K562 (cell line): ENCODE measurements at regions not wholly inside any gene's neighbourhood (a gene's known extent, or its start where the extent isn't known, plus 50 kb on each side); places are given as distances from the start of the nearest gene placed in this dataset.
A peak's percentile ranks its signal among the peaks of the same experiment; 100 is the strongest.

Source experiments
- ATAC-seq: fragments of 200-7000 bp; cut with Tn5 transposase; 3 replicates; pipeline ENCODE4 v1.9.1; 2020; ENCODE audit warnings: moderate library complexity
- BruUV-seq: library from RNA; stranded (reverse); fragments of 400-500 nt; replicated peaks from 2 replicates; lab custom pipeline; 2021; lab: Mats Ljungman, UMichigan
- CTCF ChIA-PET: fragments of 300-600 bp; formaldehyde crosslinking; extraction: SDS; loops from one replicate; lab custom pipeline; 2021; ENCODE audit warnings: low intra/inter-chr PET ratio; lab: Yijun Ruan, JAX
- POLR2A ChIA-PET: fragments of 300-600, 350-650 bp; sonication (Branson Sonifier 250); formaldehyde crosslinking; extraction: SDS; loops from one replicate; lab custom pipeline; 2021; ENCODE audit warnings: antibody characterized with exemption, inconsistent platforms; lab: Yijun Ruan, JAX
- DNase-seq, 4 experiments: peaks; one replicate each; pipeline versions ENCODE4 v3.0.0 to v3.0.0-alpha.2; 2011 to 2018; ENCODE audit warnings: low spot score in 3 of 4, mixed read lengths in 3 of 4; ENCODE audit errors: extremely low read depth in 1 of 4
- FAIRE-seq: peaks from 2 replicates; lab custom pipeline; 2011; peaks lifted over from hg19 to GRCh38; lab: Jason Lieb, UNC
- H2AFZ ChIP-seq: 2 replicates; pipeline ENCODE4 v1.6.0; 2011; ENCODE audit warnings: low read depth, low read length, control low read depth, inconsistent platforms
- H3K27ac ChIP-seq: fragments of 200-600 bp; 3 replicates; pipeline ENCODE4 v1.8.0; 2011; ENCODE audit warnings: low read depth, mild to moderate bottlenecking, control low read depth, inconsistent platforms, low read length, moderate library complexity, mixed read lengths; ENCODE audit errors: extremely low read depth
- H3K27me3 ChIP-seq, 2 experiments: fragments of 300-600 bp in 1 of 2; 2 replicates in 1 of 2; 3 replicates in 1 of 2; pipeline versions ENCODE4 v1.6.0 to v1.8.0; 2011; ENCODE audit warnings: inconsistent platforms in 2 of 2, low read length in 2 of 2, mild to moderate bottlenecking in 1 of 2, mixed read lengths in 1 of 2, moderate library complexity in 1 of 2; ENCODE audit not compliant: control insufficient read depth in 2 of 2, insufficient read depth in 2 of 2
- H3K36me3 ChIP-seq: fragments of 300-600 bp; 3 replicates; pipeline ENCODE4 v1.8.0; 2011; ENCODE audit warnings: mild to moderate bottlenecking, low read length, inconsistent platforms; ENCODE audit not compliant: control insufficient read depth, insufficient read depth
- H3K4me1 ChIP-seq, 2 experiments: fragments of 200-600 bp in 1 of 2; replicated peaks in 1 of 2; 2 replicates in 1 of 2; 3 replicates in 1 of 2; pipeline versions ENCODE4 v1.5.1 to v1.8.0; 2011; ENCODE audit warnings: inconsistent platforms in 2 of 2, low read length in 2 of 2, mild to moderate bottlenecking in 1 of 2, mixed read lengths in 1 of 2, moderate library complexity in 1 of 2; ENCODE audit not compliant: control insufficient read depth in 2 of 2, insufficient read depth in 2 of 2
- H3K4me2 ChIP-seq: 2 replicates; pipeline ENCODE4 v1.6.1; 2011; ENCODE audit warnings: low read length, control low read depth, inconsistent platforms, mixed read lengths; ENCODE audit not compliant: insufficient read depth
- H3K4me3 ChIP-seq: fragments of 200-600 bp; sonication (generic), shearing (Covaris generic); 2 replicates; pipeline ENCODE4 v1.5.1; 2016; ENCODE audit warnings: control low read depth, inconsistent platforms
- H3K79me2 ChIP-seq: fragments of 200-600 bp; 3 replicates; pipeline ENCODE4 v1.8.0; 2011; ENCODE audit warnings: low read length, inconsistent platforms; ENCODE audit not compliant: control insufficient read depth, insufficient read depth
- H3K9ac ChIP-seq, 2 experiments: 2 replicates each; pipeline versions ENCODE4 v1.6.0 to v1.6.1; 2011; ENCODE audit warnings: low read depth in 2 of 2, low read length in 2 of 2, control low read depth in 1 of 2, inconsistent platforms in 1 of 2, mild to moderate bottlenecking in 1 of 2, mixed read lengths in 1 of 2; ENCODE audit not compliant: insufficient read depth in 1 of 2
- H3K9me1 ChIP-seq: one replicate; pipeline ENCODE4 v1.6.0; 2011; ENCODE audit warnings: inconsistent platforms, mild to moderate bottlenecking, low read length, moderate library complexity; ENCODE audit not compliant: control insufficient read depth, insufficient read depth
- H3K9me3 ChIP-seq: replicated peaks from 2 replicates; pipeline ENCODE4 v1.5.1; 2011; ENCODE audit warnings: low read depth, low read length, inconsistent platforms; ENCODE audit not compliant: control insufficient read depth, insufficient read depth
- H4K20me1 ChIP-seq: replicated peaks from 2 replicates; pipeline ENCODE4 v1.6.1; 2011; ENCODE audit warnings: low read length, inconsistent platforms, mixed read lengths; ENCODE audit not compliant: control insufficient read depth, insufficient read depth
- BCOR ChIP-seq: fragments of 450-650 bp; IDR thresholded peaks from 2 replicates; pipeline ENCODE4 v1.6.1; 2016
- CEBPB ChIP-seq: fragments of 450-650 bp; IDR thresholded peaks from 2 replicates; pipeline ENCODE4 v1.6.1; 2016; ENCODE audit warnings: missing genetic modification characterization, missing compliant biosample characterization
- EP400 ChIP-seq: fragments of 450-650 bp; IDR thresholded peaks from 2 replicates; pipeline ENCODE4 v1.6.1; 2017; ENCODE audit warnings: antibody characterized with exemption, mild to moderate bottlenecking, moderate library complexity
- GATA2 ChIP-seq: sonication (generic); formaldehyde crosslinking; IDR thresholded peaks from 2 replicates; pipeline ENCODE4 v1.4.0; 2020; ENCODE audit warnings: mild to moderate bottlenecking, missing genetic modification reagents
- MEIS2 ChIP-seq: fragments of 450-650 bp; IDR thresholded peaks from 2 replicates; pipeline ENCODE4 v1.6.1; 2014; ENCODE audit warnings: mild to moderate bottlenecking; ENCODE audit not compliant: partially characterized antibody
- MYC ChIP-seq, 2 experiments: fragments of 250-450 bp in 1 of 2; sonication (Bioruptor Pico) in 1 of 2; IDR thresholded peaks; 2 replicates each; pipeline versions ENCODE4 v1.5.1 to v1.6.1; 2012 to 2021; ENCODE audit warnings: low read depth in 2 of 2, borderline replicate concordance in 1 of 2, improper control_type of control experiment in 1 of 2, low read length in 1 of 2, mild to moderate bottlenecking in 1 of 2, moderate library complexity in 1 of 2
- RFX5 ChIP-seq: IDR thresholded peaks from 2 replicates; pipeline ENCODE4 v1.6.1; 2011; ENCODE audit warnings: low read depth, mild to moderate bottlenecking, improper control_type of control experiment, low read length
- SMARCC2 ChIP-seq: fragments of 450-650 bp; IDR thresholded peaks from 2 replicates; pipeline ENCODE4 v1.6.1; 2017; ENCODE audit warnings: antibody characterized with exemption, moderate library complexity, mild to moderate bottlenecking, low read depth
- SNIP1 ChIP-seq: fragments of 450-650 bp; IDR thresholded peaks from 2 replicates; pipeline ENCODE4 v1.7.1; 2017; ENCODE audit warnings: low read depth, mild to moderate bottlenecking
- ZNF436 ChIP-seq: fragments of 250-450, 450-650 bp; sonication (Bioruptor Pico); formaldehyde crosslinking; IDR thresholded peaks from 2 replicates; pipeline ENCODE4 v1.7.0; 2020; ENCODE audit warnings: mild to moderate bottlenecking
- ZNF830 ChIP-seq: fragments of 250-450 bp; sonication (Bioruptor Pico); IDR thresholded peaks from 2 replicates; pipeline ENCODE4 v1.5.0; 2021; ENCODE audit warnings: mild to moderate bottlenecking
- WGBS: fragments of 100-300 bp; shearing (Covaris generic); methylation state at CpG from one replicate; pipeline ENCODE4 v1.1.6; 2016; ENCODE audit warnings: low coverage, mixed read lengths; ENCODE audit not compliant: insufficient coverage; ENCODE audit errors: missing lambda C conversion rate; 5-methylcytosine and 5-hydroxymethylcytosine counted together
- in situ Hi-C: fragments of 300-500 bp; cut with MboI; formaldehyde crosslinking; loops from 4 replicates; pipeline ENCODE4 v1.15.0; 2018; ENCODE audit warnings: inconsistent platforms, mixed read lengths
- intact Hi-C: fragments of 100-400 bp; cut with micrococcal nuclease; formaldehyde crosslinking; loops from 2 replicates; pipeline ENCODE4 v1.14.2; 2022
- TF ChIP-seq, protein P1 (sequence below): sonication (generic); formaldehyde crosslinking; IDR thresholded peaks from 2 replicates; pipeline ENCODE4 v1.8.1; 2022; ENCODE audit warnings: missing genetic modification reagents
- TF ChIP-seq, protein P2 (sequence below): fragments of 250-450 bp; sonication (Bioruptor Pico); IDR thresholded peaks from 2 replicates; pipeline ENCODE4 v1.8.0; 2022; ENCODE audit warnings: moderate library complexity, mild to moderate bottlenecking, inconsistent platforms
- TF ChIP-seq, protein P3 (sequence below): fragments of 250-450 bp; sonication (Bioruptor Pico); IDR thresholded peaks from 2 replicates; pipeline ENCODE4 v1.8.0; 2022; ENCODE audit warnings: inconsistent platforms
- TF ChIP-seq, protein P4 (sequence below): fragments of 250-450 bp; sonication (Bioruptor Pico); IDR thresholded peaks from 2 replicates; pipeline ENCODE4 v1.5.0; 2021
- TF ChIP-seq, protein P5 (sequence below): fragments of 150-350 bp; IDR thresholded peaks from 2 replicates; pipeline ENCODE4 v1.6.1; 2014; ENCODE audit warnings: low read depth, mild to moderate bottlenecking, low read length, borderline replicate concordance

DNA sequence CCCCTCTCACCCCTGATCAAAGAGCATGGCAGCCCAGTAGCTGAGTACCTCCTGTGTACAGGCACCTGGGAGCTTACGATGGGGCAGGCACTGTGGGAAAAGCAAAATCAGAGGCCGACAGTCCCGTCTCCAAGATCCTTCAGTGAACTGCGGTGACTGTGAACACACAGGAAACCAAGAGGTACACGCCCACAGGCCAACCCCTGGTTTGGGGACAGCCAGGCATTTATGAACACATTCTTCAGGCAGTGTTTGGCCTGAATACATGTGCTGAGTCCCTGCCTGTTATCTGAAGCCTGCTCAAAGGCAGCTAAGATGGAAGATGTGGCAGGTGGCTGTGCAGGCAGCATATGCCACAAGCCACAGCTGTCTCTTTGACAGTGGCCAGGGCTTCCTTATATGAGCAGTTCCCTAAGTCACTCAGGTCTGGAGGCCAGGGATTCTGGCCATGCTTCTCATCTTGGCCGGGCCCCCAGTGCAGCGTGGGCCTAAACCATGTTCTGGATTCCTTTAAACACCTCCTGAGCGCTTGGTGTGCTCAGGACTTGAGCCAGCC lies 123.6 kb downstream of the UQCRFS1 start:
- no peaks in the 10 kb centered on the region for H3K36me3 ChIP-seq
- no peaks in the 10 kb centered on the region for H3K9me3 ChIP-seq
- H4K20me1 ChIP-seq, result no peaks in the 10 kb centered on the region
- BruUV-seq, result no TSS peak
- DNase-seq (no peak), FAIRE-seq (no peak), ATAC-seq (no peak)
- no peaks in the 10 kb centered on the region for H3K9me1 ChIP-seq
- 0 out of 2 replicates have a peak overlapping the region, but pooled peaks have one; percentile 8 for H2AFZ ChIP-seq
- 7% methylated on average over 7 of the region's 8 CpGs for WGBS
- H3K4me3 ChIP-seq, result no peak overlapping the region
- in situ Hi-C loops (no loop called here), intact Hi-C loops (no loop called here)
- H3K27me3 ChIP-seq, result peaks cover 14 to 44% of the 10 kb centered on the region in 2 experiments; a peak in 4 of 5 replicates
- no peak overlapping the region for H3K9ac ChIP-seq
- ChIA-PET CTCF (no interaction called here), POLR2A (interaction anchor here (0.7 kb wide), 1 partner anchor 27 kb away, joined by 3 read pairs; no protein-coding TSS in a partner anchor)
- H3K27ac ChIP-seq, result no peak overlapping the region
- no peaks in the 10 kb centered on the region for H3K79me2 ChIP-seq
- H3K4me1 ChIP-seq, result peaks cover 8 to 10% of the 10 kb centered on the region in 2 experiments
- H3K4me2 ChIP-seq, result no peak overlapping the region
- TF ChIP-seq SNIP1 (no peak), CEBPB (tag) (no peak), ZNF830 (CRISPR knock-in tag) (no peak), SMARCC2 (no peak), BCOR (no peak), MEIS2 (no peak), ZNF436 (no peak), EP400 (no peak), RFX5 (no peak), MYC (IDR thresholded peaks at IDR 0.05; ENCODE audit: low read depth, low read length) (no peak), MYC (CRISPR knock-in tag; IDR thresholded peaks at IDR 0.05; ENCODE audit: borderline replicate concordance, low read depth) (no peak), GATA2 (CRISPR knock-in tag) (no peak)
- TF ChIP-seq, protein P1, sequence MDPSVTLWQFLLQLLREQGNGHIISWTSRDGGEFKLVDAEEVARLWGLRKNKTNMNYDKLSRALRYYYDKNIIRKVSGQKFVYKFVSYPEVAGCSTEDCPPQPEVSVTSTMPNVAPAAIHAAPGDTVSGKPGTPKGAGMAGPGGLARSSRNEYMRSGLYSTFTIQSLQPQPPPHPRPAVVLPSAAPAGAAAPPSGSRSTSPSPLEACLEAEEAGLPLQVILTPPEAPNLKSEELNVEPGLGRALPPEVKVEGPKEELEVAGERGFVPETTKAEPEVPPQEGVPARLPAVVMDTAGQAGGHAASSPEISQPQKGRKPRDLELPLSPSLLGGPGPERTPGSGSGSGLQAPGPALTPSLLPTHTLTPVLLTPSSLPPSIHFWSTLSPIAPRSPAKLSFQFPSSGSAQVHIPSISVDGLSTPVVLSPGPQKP (CRISPR knock-in tag), result no peak
- TF ChIP-seq, protein P2, sequence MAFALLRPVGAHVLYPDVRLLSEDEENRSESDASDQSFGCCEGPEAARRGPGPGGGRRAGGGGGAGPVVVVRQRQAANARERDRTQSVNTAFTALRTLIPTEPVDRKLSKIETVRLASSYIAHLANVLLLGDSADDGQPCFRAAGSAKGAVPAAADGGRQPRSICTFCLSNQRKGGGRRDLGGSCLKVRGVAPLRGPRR, result no peak
- TF ChIP-seq, protein P3, sequence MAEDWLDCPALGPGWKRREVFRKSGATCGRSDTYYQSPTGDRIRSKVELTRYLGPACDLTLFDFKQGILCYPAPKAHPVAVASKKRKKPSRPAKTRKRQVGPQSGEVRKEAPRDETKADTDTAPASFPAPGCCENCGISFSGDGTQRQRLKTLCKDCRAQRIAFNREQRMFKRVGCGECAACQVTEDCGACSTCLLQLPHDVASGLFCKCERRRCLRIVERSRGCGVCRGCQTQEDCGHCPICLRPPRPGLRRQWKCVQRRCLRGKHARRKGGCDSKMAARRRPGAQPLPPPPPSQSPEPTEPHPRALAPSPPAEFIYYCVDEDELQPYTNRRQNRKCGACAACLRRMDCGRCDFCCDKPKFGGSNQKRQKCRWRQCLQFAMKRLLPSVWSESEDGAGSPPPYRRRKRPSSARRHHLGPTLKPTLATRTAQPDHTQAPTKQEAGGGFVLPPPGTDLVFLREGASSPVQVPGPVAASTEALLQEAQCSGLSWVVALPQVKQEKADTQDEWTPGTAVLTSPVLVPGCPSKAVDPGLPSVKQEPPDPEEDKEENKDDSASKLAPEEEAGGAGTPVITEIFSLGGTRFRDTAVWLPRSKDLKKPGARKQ (CRISPR knock-in tag), result no peak
- TF ChIP-seq, protein P4, sequence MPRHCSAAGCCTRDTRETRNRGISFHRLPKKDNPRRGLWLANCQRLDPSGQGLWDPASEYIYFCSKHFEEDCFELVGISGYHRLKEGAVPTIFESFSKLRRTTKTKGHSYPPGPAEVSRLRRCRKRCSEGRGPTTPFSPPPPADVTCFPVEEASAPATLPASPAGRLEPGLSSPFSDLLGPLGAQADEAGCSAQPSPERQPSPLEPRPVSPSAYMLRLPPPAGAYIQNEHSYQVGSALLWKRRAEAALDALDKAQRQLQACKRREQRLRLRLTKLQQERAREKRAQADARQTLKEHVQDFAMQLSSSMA (CRISPR knock-in tag), result no peak
- TF ChIP-seq, protein P5, sequence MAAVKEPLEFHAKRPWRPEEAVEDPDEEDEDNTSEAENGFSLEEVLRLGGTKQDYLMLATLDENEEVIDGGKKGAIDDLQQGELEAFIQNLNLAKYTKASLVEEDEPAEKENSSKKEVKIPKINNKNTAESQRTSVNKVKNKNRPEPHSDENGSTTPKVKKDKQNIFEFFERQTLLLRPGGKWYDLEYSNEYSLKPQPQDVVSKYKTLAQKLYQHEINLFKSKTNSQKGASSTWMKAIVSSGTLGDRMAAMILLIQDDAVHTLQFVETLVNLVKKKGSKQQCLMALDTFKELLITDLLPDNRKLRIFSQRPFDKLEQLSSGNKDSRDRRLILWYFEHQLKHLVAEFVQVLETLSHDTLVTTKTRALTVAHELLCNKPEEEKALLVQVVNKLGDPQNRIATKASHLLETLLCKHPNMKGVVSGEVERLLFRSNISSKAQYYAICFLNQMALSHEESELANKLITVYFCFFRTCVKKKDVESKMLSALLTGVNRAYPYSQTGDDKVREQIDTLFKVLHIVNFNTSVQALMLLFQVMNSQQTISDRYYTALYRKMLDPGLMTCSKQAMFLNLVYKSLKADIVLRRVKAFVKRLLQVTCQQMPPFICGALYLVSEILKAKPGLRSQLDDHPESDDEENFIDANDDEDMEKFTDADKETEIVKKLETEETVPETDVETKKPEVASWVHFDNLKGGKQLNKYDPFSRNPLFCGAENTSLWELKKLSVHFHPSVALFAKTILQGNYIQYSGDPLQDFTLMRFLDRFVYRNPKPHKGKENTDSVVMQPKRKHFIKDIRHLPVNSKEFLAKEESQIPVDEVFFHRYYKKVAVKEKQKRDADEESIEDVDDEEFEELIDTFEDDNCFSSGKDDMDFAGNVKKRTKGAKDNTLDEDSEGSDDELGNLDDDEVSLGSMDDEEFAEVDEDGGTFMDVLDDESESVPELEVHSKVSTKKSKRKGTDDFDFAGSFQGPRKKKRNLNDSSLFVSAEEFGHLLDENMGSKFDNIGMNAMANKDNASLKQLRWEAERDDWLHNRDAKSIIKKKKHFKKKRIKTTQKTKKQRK, result no peak
